GM23338 (cell line): ENCODE measurements at regions not wholly inside any gene's neighbourhood (a gene's known extent, or its start where the extent isn't known, plus 50 kb on each side); places are given as distances from the start of the nearest gene placed in this dataset.

Source experiments
- ATAC-seq: fragments of 200-7000 bp; cut with Tn5 transposase; 3 replicates; pipeline ENCODE4 v1.9.1; 2020
- DNase-seq: peaks from one replicate; pipeline ENCODE4 v3.0.0-alpha.2; 2015; ENCODE audit warnings: low spot score
- H2AFZ ChIP-seq: fragments of 200-600 bp; sonication (generic); 2 replicates; pipeline ENCODE4 v1.8.0; 2016; ENCODE audit warnings: antibody characterized with exemption, mild to moderate bottlenecking, moderate library complexity
- H3F3A ChIP-seq: fragments of 200-600 bp; sonication (generic); replicated peaks from 2 replicates; pipeline ENCODE4 v1.8.0; 2017; ENCODE audit warnings: antibody characterized with exemption, mixed run types, low read depth
- H3K27ac ChIP-seq: fragments of 200-600 bp; sonication (generic); 2 replicates; pipeline ENCODE4 v1.6.1; 2016; ENCODE audit warnings: low read depth
- H3K27me3 ChIP-seq: fragments of 200-600 bp; sonication (generic); 2 replicates; pipeline ENCODE4 v1.8.0; 2016; ENCODE audit warnings: mild to moderate bottlenecking, mixed run types, moderate library complexity; ENCODE audit not compliant: insufficient read depth
- H3K36me3 ChIP-seq: fragments of 200-600 bp; sonication (generic); 2 replicates; pipeline ENCODE4 v1.8.0; 2016; ENCODE audit warnings: mild to moderate bottlenecking; ENCODE audit not compliant: insufficient read depth
- H3K4me1 ChIP-seq: fragments of 200-600 bp; sonication (generic); 2 replicates; pipeline ENCODE4 v1.8.0; 2016; ENCODE audit warnings: mild to moderate bottlenecking, moderate library complexity; ENCODE audit not compliant: insufficient read depth
- H3K4me2 ChIP-seq: fragments of 200-600 bp; sonication (generic); 2 replicates; pipeline ENCODE4 v1.7.1; 2017; ENCODE audit warnings: mixed run types
- H3K4me3 ChIP-seq: fragments of 200-600 bp; sonication (generic); 2 replicates; pipeline ENCODE4 v1.6.1; 2016; ENCODE audit warnings: mixed run types
- H3K79me2 ChIP-seq: fragments of 200-600 bp; sonication (generic); replicated peaks from 2 replicates; pipeline ENCODE4 v1.8.0; 2017; ENCODE audit warnings: mild to moderate bottlenecking; ENCODE audit not compliant: insufficient read depth
- H3K9me2 ChIP-seq: fragments of 200-600 bp; sonication (generic); 2 replicates; pipeline ENCODE4 v1.8.0; 2017; ENCODE audit not compliant: insufficient read depth
- H4K20me1 ChIP-seq: fragments of 200-600 bp; sonication (generic); replicated peaks from 2 replicates; pipeline ENCODE4 v1.8.0; 2017; ENCODE audit warnings: mild to moderate bottlenecking; ENCODE audit not compliant: insufficient read depth
- H3K27ac Mint-ChIP-seq: 2 replicates; pipeline ENCODE4 v1.8.0; 2020; ENCODE audit warnings: inconsistent platforms, mild to moderate bottlenecking, moderate library complexity, mixed read lengths
- H3K27me3 Mint-ChIP-seq: 3 replicates; pipeline ENCODE4 v1.8.0; 2022; ENCODE audit warnings: low read depth, mild to moderate bottlenecking, moderate library complexity, mixed read lengths, inconsistent platforms; ENCODE audit not compliant: insufficient read depth, poor library complexity
- H3K36me3 Mint-ChIP-seq: 3 replicates; pipeline ENCODE4 v1.8.0; 2021; ENCODE audit warnings: low read depth, mild to moderate bottlenecking, inconsistent platforms, moderate library complexity, mixed read lengths
- H3K4me1 Mint-ChIP-seq: 3 replicates; pipeline ENCODE4 v1.8.0; 2020; ENCODE audit warnings: mild to moderate bottlenecking, inconsistent platforms, mixed read lengths
- H3K4me3 Mint-ChIP-seq: 3 replicates; pipeline ENCODE4 v1.8.0; 2021; ENCODE audit warnings: moderate library complexity, mild to moderate bottlenecking, inconsistent platforms, mixed read lengths
- H3K9me3 Mint-ChIP-seq: 3 replicates; pipeline ENCODE4 v1.8.0; 2020; ENCODE audit warnings: moderate library complexity, mild to moderate bottlenecking, inconsistent platforms, mixed read lengths
- CTCF ChIP-seq, 2 experiments: fragments of 200-600 bp in 1 of 2; sonication (generic) in 1 of 2; conservative IDR thresholded peaks; 2 replicates each; pipeline versions ENCODE4 v1.5.1 to v1.6.1; 2016 to 2017; ENCODE audit warnings: antibody characterized with exemption in 2 of 2, low read depth in 2 of 2, mild to moderate bottlenecking in 2 of 2, moderate library complexity in 1 of 2
- ETS1 ChIP-seq: IDR thresholded peaks from 2 replicates; pipeline ENCODE4 v1.6.1; 2016; ENCODE audit warnings: antibody characterized with exemption
- EZH2 ChIP-seq: fragments of 200-600 bp; sonication (generic); IDR thresholded peaks from one replicate; pipeline ENCODE4 v1.8.0; 2017; ENCODE audit warnings: antibody characterized with exemption, mild to moderate bottlenecking, low read depth; ENCODE audit not compliant: unreplicated experiment
- EZH2phosphoT487 ChIP-seq: fragments of 200-600 bp; sonication (generic); IDR thresholded peaks from one replicate; pipeline ENCODE4 v1.8.1; 2018; ENCODE audit warnings: antibody characterized with exemption; ENCODE audit not compliant: unreplicated experiment
- JUNB ChIP-seq: IDR thresholded peaks from one replicate; pipeline ENCODE4 v1.6.1; 2016; ENCODE audit warnings: antibody characterized with exemption; ENCODE audit not compliant: unreplicated experiment
- NANOG ChIP-seq: IDR thresholded peaks from 2 replicates; pipeline ENCODE4 v1.6.1; 2016; ENCODE audit warnings: antibody characterized with exemption, borderline replicate concordance
- REST ChIP-seq: IDR thresholded peaks from one replicate; pipeline ENCODE4 v1.6.1; 2018; ENCODE audit warnings: antibody characterized with exemption; ENCODE audit not compliant: unreplicated experiment
- STAT1 ChIP-seq: IDR thresholded peaks from one replicate; pipeline ENCODE4 v1.6.1; 2016; ENCODE audit warnings: antibody characterized with exemption; ENCODE audit not compliant: unreplicated experiment
- ZNF114 ChIP-seq: fragments of 250-450 bp; sonication (Bioruptor Pico); IDR thresholded peaks from 2 replicates; pipeline ENCODE4 v1.5.0; 2020; ENCODE audit warnings: mild to moderate bottlenecking, moderate library complexity

- no peak for TF ChIP-seq REST
- TF ChIP-seq STAT1: no peak
- no peak for TF ChIP-seq JUNB
- TF ChIP-seq NANOG: no peak
- TF ChIP-seq CTCF (conservative IDR thresholded peaks at IDR 0.05; ENCODE audit: low read depth in 2 of 2): no peak
- no peak for TF ChIP-seq EZH2
- TF ChIP-seq ETS1: no peak
- TF ChIP-seq ZNF114: no peak
These were observed 104.9 kb upstream of the NOVA1 start (continued) for GRCh38 chr14:26702721-26703230.

- no peak overlapping the region for H3K4me2 ChIP-seq
- H3K4me3 Mint-ChIP-seq: no peak overlapping the region
- H3K27me3 Mint-ChIP-seq: no peaks in the 10 kb centered on the region
- H3K9me3 Mint-ChIP-seq: no peaks in the 10 kb centered on the region
- H3K36me3 Mint-ChIP-seq: no peaks in the 10 kb centered on the region
- no peaks in the 10 kb centered on the region for H3K79me2 ChIP-seq
- H2AFZ ChIP-seq: no peak overlapping the region
- no peaks in the 10 kb centered on the region for H3K36me3 ChIP-seq
- H3K9me2 ChIP-seq: no peaks in the 10 kb centered on the region
- no peaks in the 10 kb centered on the region for H3F3A ChIP-seq
- no peak for ATAC-seq
- H3K4me1 ChIP-seq: peaks cover 7% of the 10 kb centered on the region
- H4K20me1 ChIP-seq: no peaks in the 10 kb centered on the region
- no peak overlapping the region for H3K27ac Mint-ChIP-seq
- no peaks in the 10 kb centered on the region for H3K27me3 ChIP-seq
- H3K4me3 ChIP-seq: no peak overlapping the region
- peaks cover 3% of the 10 kb centered on the region; the same call in 2 of the 3 replicates for H3K4me1 Mint-ChIP-seq
- H3K27ac ChIP-seq: no peak overlapping the region
- no peak for DNase-seq
- no peak for TF ChIP-seq REST
- TF ChIP-seq EZH2phosphoT487: no peak
These were observed 106.0 kb upstream of the NOVA1 start for GRCh38 chr14:26703686-26704366.
